ENCODE measurements at regions not wholly inside any gene's neighbourhood (a gene's known extent, or its start where the extent isn't known, plus 50 kb on each side); places are given as distances from the start of the nearest gene placed in this dataset.

GRCh38 chr5:64040490-64040889 lies 78.2 kb upstream of the HTR1A start:
- TF ChIP-seq CTCF (IDR thresholded peaks at IDR 0.05) (no peak), POLR2A (IDR thresholded peaks at IDR 0.05) (no peak), POLR2AphosphoS5 (IDR thresholded peaks at IDR 0.05) (no peak), EP300 (IDR thresholded peaks at IDR 0.05; ENCODE audit: low read depth) (no peak)

Data from transverse colon (tissue), 4 donors.